HepG2 (cell line): ENCODE measurements at regions not wholly inside any gene's neighbourhood (a gene's known extent, or its start where the extent isn't known, plus 50 kb on each side); places are given as distances from the start of the nearest gene placed in this dataset.
A peak's percentile ranks its signal among the peaks of the same experiment; 100 is the strongest.

Source experiments
- CBX2 ChIP-seq, 2 experiments: fragments of 200-600 bp in 1 of 2; sonication (generic); formaldehyde crosslinking in 1 of 2; IDR thresholded peaks; 2 replicates each; pipeline versions ENCODE4 v1.7.0 to v1.8.1; 2018 to 2022; ENCODE audit warnings: low read depth in 2 of 2, low read length in 1 of 2, mild to moderate bottlenecking in 1 of 2, missing genetic modification reagents in 1 of 2
- CERS6 ChIP-seq: sonication (generic); formaldehyde crosslinking; IDR thresholded peaks from 2 replicates; pipeline ENCODE4 v1.5.0; 2020; ENCODE audit warnings: missing genetic modification reagents
- CREB1 ChIP-seq, 2 experiments: fragments of 450-650 bp in 1 of 2; IDR thresholded peaks; 2 replicates each; pipeline ENCODE4 v1.6.1; 2016 to 2017; ENCODE audit warnings: control low read depth in 1 of 2, mild to moderate bottlenecking in 1 of 2, missing compliant biosample characterization in 1 of 2, missing genetic modification characterization in 1 of 2
- CSRNP2 ChIP-seq: sonication (generic); formaldehyde crosslinking; conservative IDR thresholded peaks from 2 replicates; pipeline ENCODE4 v1.8.0; 2022; ENCODE audit warnings: low read depth, missing genetic modification reagents
- DBP ChIP-seq: sonication (generic); formaldehyde crosslinking; IDR thresholded peaks from 2 replicates; pipeline ENCODE4 v1.4.0; 2020; ENCODE audit warnings: missing genetic modification reagents; ENCODE audit errors: not compliant biosample characterization
- FOSL1 ChIP-seq: sonication (generic); formaldehyde crosslinking; IDR thresholded peaks from 2 replicates; pipeline ENCODE4 v1.9.0; 2021; ENCODE audit warnings: missing genetic modification reagents, borderline replicate concordance
- HNRNPUL1 ChIP-seq: fragments of 200-400 bp; formaldehyde crosslinking; IDR thresholded peaks from 2 replicates; pipeline ENCODE4 v1.6.1; 2017; ENCODE audit warnings: low read depth, mild to moderate bottlenecking, low read length, moderate library complexity
- IRF9 ChIP-seq: sonication (generic); formaldehyde crosslinking; IDR thresholded peaks from 2 replicates; pipeline ENCODE4 v1.8.0; 2022; ENCODE audit warnings: missing genetic modification reagents, mild to moderate bottlenecking, borderline replicate concordance
- KLF9 ChIP-seq: IDR thresholded peaks from 2 replicates; pipeline ENCODE4 v1.6.1; 2016; ENCODE audit warnings: low read depth
- NFIB ChIP-seq: sonication (generic); formaldehyde crosslinking; IDR thresholded peaks from 2 replicates; pipeline ENCODE4 v1.9.0; 2021; ENCODE audit warnings: missing genetic modification reagents, mild to moderate bottlenecking, borderline replicate concordance
- PCBP1 ChIP-seq: fragments of 200-400 bp; formaldehyde crosslinking; IDR thresholded peaks from 2 replicates; pipeline ENCODE4 v1.6.1; 2017; ENCODE audit warnings: mild to moderate bottlenecking, low read depth, low read length, borderline replicate concordance
- PCBP2 ChIP-seq: fragments of 200-400 bp; formaldehyde crosslinking; optimal IDR thresholded peaks from 2 replicates; pipeline ENCODE3; 2018; ENCODE audit warnings: low read length, low read depth; ENCODE audit not compliant: poor library complexity, severe bottlenecking
- WIZ ChIP-seq: sonication (generic); formaldehyde crosslinking; IDR thresholded peaks from 2 replicates; pipeline ENCODE4 v1.5.1; 2020; ENCODE audit warnings: mild to moderate bottlenecking, missing genetic modification reagents
- ZBTB21 ChIP-seq: sonication (generic); formaldehyde crosslinking; IDR thresholded peaks from 2 replicates; pipeline ENCODE4 v1.4.0; 2020; ENCODE audit warnings: missing genetic modification reagents
- ZBTB4 ChIP-seq: sonication (generic); formaldehyde crosslinking; IDR thresholded peaks from 2 replicates; pipeline ENCODE4 v1.4.0; 2020; ENCODE audit warnings: missing genetic modification reagents, mild to moderate bottlenecking, borderline replicate concordance
- ZNF207 ChIP-seq: fragments of 450-650 bp; IDR thresholded peaks from 2 replicates; pipeline ENCODE4 v1.6.1; 2016; ENCODE audit warnings: antibody characterized with exemption, borderline replicate concordance
- ZNF546 ChIP-seq: sonication (generic); formaldehyde crosslinking; conservative IDR thresholded peaks from 2 replicates; pipeline ENCODE4 v1.8.1; 2023; ENCODE audit warnings: mild to moderate bottlenecking, missing genetic modification reagents
- ZNF598 ChIP-seq: sonication (generic); formaldehyde crosslinking; IDR thresholded peaks from 2 replicates; pipeline ENCODE4 v1.5.1; 2020; ENCODE audit warnings: mild to moderate bottlenecking, missing genetic modification reagents, borderline replicate concordance
- ZNF761 ChIP-seq: sonication (generic); formaldehyde crosslinking; conservative IDR thresholded peaks from 2 replicates; pipeline ENCODE4 v1.4.0; 2020; ENCODE audit warnings: mild to moderate bottlenecking, missing genetic modification reagents
- ZNF777 ChIP-seq: sonication (generic); formaldehyde crosslinking; IDR thresholded peaks from 2 replicates; pipeline ENCODE4 v1.4.0; 2020; ENCODE audit warnings: missing genetic modification reagents
- ZNF780A ChIP-seq: sonication (generic); formaldehyde crosslinking; IDR thresholded peaks from 2 replicates; pipeline ENCODE4 v1.8.0; 2022; ENCODE audit warnings: mild to moderate bottlenecking, missing genetic modification reagents, moderate library complexity
- ZNF879 ChIP-seq: sonication (generic); formaldehyde crosslinking; IDR thresholded peaks from 2 replicates; pipeline ENCODE4 v1.8.1; 2023; ENCODE audit warnings: missing genetic modification reagents

GRCh38 chr20:50353289-50353961 is 156.8 kb upstream of the PTPN1 start (continued):
- no peak for TF ChIP-seq PCBP1
- TF ChIP-seq KLF9: no peak
- no peak for TF ChIP-seq IRF9 (CRISPR knock-in tag)
- no peak for TF ChIP-seq WIZ
- TF ChIP-seq ZBTB4: peak; percentile 78
- peak; percentile 54; the same call in 1 of the 2 replicates for TF ChIP-seq ZNF546 (CRISPR knock-in tag)
- no peak for TF ChIP-seq ZNF879
- TF ChIP-seq ZBTB21 (CRISPR knock-in tag): no peak
- TF ChIP-seq CERS6 (CRISPR knock-in tag): no peak
- no peak for TF ChIP-seq DBP (CRISPR knock-in tag)
- TF ChIP-seq HNRNPUL1: no peak
- no peak for TF ChIP-seq ZNF598 (CRISPR knock-in tag)
- TF ChIP-seq ZNF777 (CRISPR knock-in tag): peak; percentile 12; the same call in 1 of the 2 replicates
- TF ChIP-seq CSRNP2 (CRISPR knock-in tag): no peak
- no peak for TF ChIP-seq NFIB (CRISPR knock-in tag)
- TF ChIP-seq ZNF761 (CRISPR knock-in tag): 0 out of 2 replicates have a peak, but pooled peaks have one; percentile 75
- no peak for TF ChIP-seq CBX2 (IDR thresholded peaks at IDR 0.05; ENCODE audit: low read depth, low read length)
- no peak for TF ChIP-seq CBX2 (CRISPR knock-in tag; IDR thresholded peaks at IDR 0.05; ENCODE audit: low read depth)
- no peak for TF ChIP-seq ZNF780A (CRISPR knock-in tag)
- no peak for TF ChIP-seq FOSL1 (CRISPR knock-in tag)
- no peak for TF ChIP-seq CREB1 (IDR thresholded peaks at IDR 0.05)
- TF ChIP-seq CREB1 (CRISPR knock-in tag; IDR thresholded peaks at IDR 0.05): no peak
- TF ChIP-seq PCBP2: no peak
- TF ChIP-seq ZNF207: no peak
